Suprapubic skin (tissue), 4 donors: ENCODE measurements at regions not wholly inside any gene's neighbourhood (a gene's known extent, or its start where the extent isn't known, plus 50 kb on each side); places are given as distances from the start of the nearest gene placed in this dataset.

Experiments used
- DNase-seq, 2 donors: peaks; one replicate each; pipeline ENCODE4 v3.0.0-alpha.2; 2019; ENCODE audit warnings: low spot score in 2 of 2
- H3K27ac ChIP-seq: fragments of 200-600 bp; sonication (generic); one replicate; pipeline ENCODE4 v1.5.1; 2019
- H3K27me3 ChIP-seq: fragments of 200-600 bp; sonication (generic); one replicate; pipeline ENCODE4 v1.5.1; 2019
- H3K36me3 ChIP-seq: fragments of 200-600 bp; sonication (generic); one replicate; pipeline ENCODE4 v1.5.1; 2019
- H3K4me1 ChIP-seq: fragments of 200-600 bp; sonication (generic); one replicate; pipeline ENCODE4 v1.5.1; 2019
- H3K4me3 ChIP-seq: fragments of 200-600 bp; sonication (generic); one replicate; pipeline ENCODE4 v1.5.1; 2019; ENCODE audit warnings: mild to moderate bottlenecking
- H3K9me3 ChIP-seq: fragments of 200-600 bp; sonication (generic); one replicate; pipeline ENCODE4 v1.5.1; 2019
- EP300 ChIP-seq: sonication (generic); formaldehyde crosslinking; IDR thresholded peaks from one replicate; pipeline ENCODE4 v1.6.1; 2017; ENCODE audit warnings: antibody characterized with exemption
- POLR2A ChIP-seq, 2 donors: fragments of 450-650 bp; IDR thresholded peaks; one replicate each; pipeline ENCODE4 v1.6.1; 2017; ENCODE audit warnings: antibody characterized with exemption in 2 of 2, mild to moderate bottlenecking in 2 of 2, moderate library complexity in 2 of 2
- POLR2AphosphoS5 ChIP-seq, 3 donors: sonication (generic); formaldehyde crosslinking; IDR thresholded peaks; one replicate each; pipeline ENCODE4 v1.6.1; 2017; ENCODE audit warnings: antibody characterized with exemption in 3 of 3
- WGBS: methylation state at CpG from one replicate; pipeline ENCODE4 v1.1.5; 2018; 5-methylcytosine and 5-hydroxymethylcytosine counted together
- TF ChIP-seq, protein P1 (sequence below), 2 donors: fragments of 200-600 bp in 1 of 2; fragments of 450-650 bp in 1 of 2; sonication (generic) in 1 of 2; IDR thresholded peaks; one replicate each; pipeline ENCODE4 v1.5.1; 2016 to 2019; ENCODE audit warnings: antibody characterized with exemption in 2 of 2, mild to moderate bottlenecking in 1 of 2, moderate library complexity in 1 of 2

DNA sequence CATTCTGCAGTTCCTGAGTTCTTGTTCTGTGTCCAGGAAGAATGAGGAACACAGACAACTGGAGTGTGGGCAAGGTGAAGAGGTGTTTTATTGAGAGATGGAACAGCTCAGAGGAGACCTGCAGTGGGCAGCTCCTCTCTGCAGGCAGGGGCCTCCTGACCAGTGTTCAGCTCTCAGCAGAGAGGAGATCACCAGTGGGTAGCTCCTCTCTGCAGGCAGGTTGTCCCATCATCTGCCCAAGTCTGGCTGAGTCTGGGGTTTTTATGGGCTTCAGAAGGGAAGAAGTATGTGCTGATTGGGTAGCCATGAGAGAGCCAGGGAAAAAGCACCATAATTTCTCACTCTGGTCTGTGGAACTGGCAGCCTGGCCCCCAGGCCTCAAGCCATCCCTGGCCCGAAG lies 56.0 kb upstream of the RASGEF1B start:
- Histone ChIP-seq H3K36me3 (no peaks in the 10 kb centered on the region), H3K4me1 (no peaks in the 10 kb centered on the region), H3K9me3 (no peaks in the 10 kb centered on the region), H3K27me3 (no peaks in the 10 kb centered on the region), H3K27ac (no peak overlapping the region), H3K4me3 (no peak overlapping the region)
- no peak for TF ChIP-seq POLR2AphosphoS5 (IDR thresholded peaks at IDR 0.05)
- TF ChIP-seq, protein P1, sequence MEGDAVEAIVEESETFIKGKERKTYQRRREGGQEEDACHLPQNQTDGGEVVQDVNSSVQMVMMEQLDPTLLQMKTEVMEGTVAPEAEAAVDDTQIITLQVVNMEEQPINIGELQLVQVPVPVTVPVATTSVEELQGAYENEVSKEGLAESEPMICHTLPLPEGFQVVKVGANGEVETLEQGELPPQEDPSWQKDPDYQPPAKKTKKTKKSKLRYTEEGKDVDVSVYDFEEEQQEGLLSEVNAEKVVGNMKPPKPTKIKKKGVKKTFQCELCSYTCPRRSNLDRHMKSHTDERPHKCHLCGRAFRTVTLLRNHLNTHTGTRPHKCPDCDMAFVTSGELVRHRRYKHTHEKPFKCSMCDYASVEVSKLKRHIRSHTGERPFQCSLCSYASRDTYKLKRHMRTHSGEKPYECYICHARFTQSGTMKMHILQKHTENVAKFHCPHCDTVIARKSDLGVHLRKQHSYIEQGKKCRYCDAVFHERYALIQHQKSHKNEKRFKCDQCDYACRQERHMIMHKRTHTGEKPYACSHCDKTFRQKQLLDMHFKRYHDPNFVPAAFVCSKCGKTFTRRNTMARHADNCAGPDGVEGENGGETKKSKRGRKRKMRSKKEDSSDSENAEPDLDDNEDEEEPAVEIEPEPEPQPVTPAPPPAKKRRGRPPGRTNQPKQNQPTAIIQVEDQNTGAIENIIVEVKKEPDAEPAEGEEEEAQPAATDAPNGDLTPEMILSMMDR (IDR thresholded peaks at IDR 0.05): no peak
- TF ChIP-seq EP300: no peak
- TF ChIP-seq POLR2A (IDR thresholded peaks at IDR 0.05): no peak
- no peak for DNase-seq
- 100% methylated on average over 1 of the region's 1 CpG for WGBS

DNA sequence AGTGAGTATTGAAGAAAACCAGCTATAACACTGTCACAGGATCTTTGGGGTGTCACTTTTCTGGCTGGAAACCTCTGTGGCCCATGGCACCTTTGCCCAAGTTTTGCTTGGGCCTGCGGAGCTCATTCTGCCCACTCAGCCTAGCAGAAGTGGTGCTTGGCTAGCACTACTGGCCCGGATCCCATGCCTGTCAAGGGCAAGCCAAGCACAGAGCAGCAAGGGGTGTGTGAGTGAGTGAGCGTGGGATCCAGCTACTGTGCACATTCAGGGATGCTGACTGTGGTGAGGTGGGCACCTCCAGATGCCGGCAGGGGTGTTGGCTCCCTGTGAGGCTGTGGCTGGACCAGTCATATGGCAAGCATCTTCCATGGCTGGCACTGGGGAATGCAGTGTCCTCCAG lies 55.4 kb upstream of the RASGEF1B start:
- no peak for DNase-seq
- WGBS: 80% methylated on average over 2 of the region's 4 CpGs
- H3K27me3 ChIP-seq: no peaks in the 10 kb centered on the region

DNA sequence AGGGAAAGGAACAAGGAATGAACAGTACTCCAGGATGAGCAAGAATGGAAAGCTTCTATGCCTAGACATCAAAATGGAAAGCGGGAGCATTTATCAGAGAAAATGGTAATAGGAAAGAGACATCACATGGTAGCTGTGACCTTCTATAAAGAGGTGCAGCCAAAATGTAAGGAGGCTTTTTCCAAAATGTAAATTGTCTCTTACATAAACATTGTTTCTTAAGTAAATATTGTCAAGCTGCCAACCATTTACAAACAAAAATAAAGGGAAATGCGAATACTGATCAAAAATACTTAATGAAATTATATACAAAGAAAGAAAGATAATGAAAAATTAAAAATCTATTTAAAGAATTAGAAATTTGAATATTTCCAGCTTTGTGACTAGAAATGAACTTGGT lies 55.0 kb upstream of the RASGEF1B start:
- Histone ChIP-seq H3K36me3 (no peaks in the 10 kb centered on the region), H3K27me3 (no peaks in the 10 kb centered on the region), H3K4me1 (no peaks in the 10 kb centered on the region), H3K27ac (no peak overlapping the region), H3K9me3 (no peaks in the 10 kb centered on the region), H3K4me3 (no peak overlapping the region)
- no peak for TF ChIP-seq POLR2AphosphoS5 (IDR thresholded peaks at IDR 0.05)
- TF ChIP-seq EP300: no peak
- no peak for TF ChIP-seq POLR2A (IDR thresholded peaks at IDR 0.05)
- TF ChIP-seq, protein P1 (IDR thresholded peaks at IDR 0.05): no peak
- WGBS: 85% methylated on average over 2 of the region's 2 CpGs
- DNase-seq: no peak

More for the DNA sequence above, 55.4 kb upstream of the RASGEF1B start:
- Histone ChIP-seq H3K27ac (no peak overlapping the region), H3K4me1 (no peaks in the 10 kb centered on the region), H3K9me3 (no peaks in the 10 kb centered on the region), H3K36me3 (no peaks in the 10 kb centered on the region), H3K4me3 (no peak overlapping the region)
- no peak for TF ChIP-seq POLR2A (IDR thresholded peaks at IDR 0.05)
- TF ChIP-seq, protein P1 (IDR thresholded peaks at IDR 0.05): no peak
- TF ChIP-seq POLR2AphosphoS5 (IDR thresholded peaks at IDR 0.05): no peak
- TF ChIP-seq EP300: no peak

DNA sequence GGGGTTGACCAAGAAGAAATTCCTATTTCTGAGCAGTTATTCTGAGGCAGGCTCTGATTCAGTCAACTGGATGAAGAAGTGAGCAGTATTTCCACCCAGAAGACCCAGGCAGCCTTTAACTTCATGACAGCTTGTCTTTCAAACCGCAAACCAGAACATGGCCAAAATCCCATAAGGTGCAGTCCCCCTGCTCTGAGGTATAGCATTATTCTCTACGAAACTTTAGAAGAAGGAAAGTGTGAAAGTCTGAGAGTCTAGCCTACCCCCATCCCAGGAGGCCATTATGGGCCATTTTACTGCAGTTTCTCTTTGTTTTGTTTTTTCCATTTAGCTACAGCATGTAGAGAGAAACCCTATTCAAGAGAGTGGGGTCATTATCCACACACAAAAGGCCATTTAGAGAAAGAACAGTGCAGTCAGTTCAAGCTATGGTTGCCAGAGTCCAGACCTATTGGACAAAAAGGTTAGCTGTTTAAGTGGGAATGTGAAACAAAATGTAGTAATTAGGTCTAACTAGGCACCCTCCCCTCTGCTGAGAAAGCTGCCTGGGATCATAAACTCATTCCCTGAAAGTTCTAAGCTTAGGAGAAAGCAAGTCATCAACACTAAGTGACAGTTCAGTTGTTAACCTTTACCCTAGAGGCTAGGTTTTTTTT lies 52.1 kb upstream of the RASGEF1B start:
- no peak overlapping the region for H3K4me3 ChIP-seq
- no peak for DNase-seq

DNA sequence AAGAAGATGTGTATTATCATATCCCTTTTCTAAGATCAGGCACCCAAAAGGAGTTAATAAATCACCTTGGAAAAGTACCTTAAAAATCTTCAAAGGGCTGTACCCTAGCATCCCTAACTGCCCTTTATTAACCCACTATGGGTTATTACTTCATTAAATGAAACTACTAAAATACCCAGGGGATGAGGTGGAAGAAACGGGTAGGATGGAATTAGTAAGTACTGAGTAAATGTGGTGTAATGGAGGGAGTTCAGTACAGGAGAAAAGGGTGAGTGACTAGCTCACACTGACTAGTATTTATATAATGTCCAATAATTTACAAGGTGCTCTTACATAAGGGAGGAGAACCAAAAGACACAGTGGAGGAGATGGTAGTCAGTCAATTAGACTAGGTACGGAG lies 51.0 kb upstream of the RASGEF1B start:
- no peak for DNase-seq
- 90% methylated on average over 2 of the region's 2 CpGs for WGBS
- no peaks in the 10 kb centered on the region for H3K4me1 ChIP-seq
- no peaks in the 10 kb centered on the region for H3K27me3 ChIP-seq
- H3K4me3 ChIP-seq: no peak overlapping the region
- TF ChIP-seq POLR2AphosphoS5 (IDR thresholded peaks at IDR 0.05) (no peak), POLR2A (IDR thresholded peaks at IDR 0.05) (no peak), EP300 (no peak)
- TF ChIP-seq, protein P1 (IDR thresholded peaks at IDR 0.05): no peak
- no peak overlapping the region for H3K27ac ChIP-seq
- no peaks in the 10 kb centered on the region for H3K9me3 ChIP-seq
- H3K36me3 ChIP-seq: no peaks in the 10 kb centered on the region

More for the DNA sequence above, 52.1 kb upstream of the RASGEF1B start:
- 98% methylated on average over 2 of the region's 2 CpGs for WGBS
- no peaks in the 10 kb centered on the region for H3K27me3 ChIP-seq
- no peaks in the 10 kb centered on the region for H3K4me1 ChIP-seq
- no peak overlapping the region for H3K27ac ChIP-seq
- no peak for TF ChIP-seq EP300
- TF ChIP-seq POLR2A (IDR thresholded peaks at IDR 0.05): no peak
- TF ChIP-seq POLR2AphosphoS5 (IDR thresholded peaks at IDR 0.05): no peak
- TF ChIP-seq, protein P1 (IDR thresholded peaks at IDR 0.05): no peak
- no peaks in the 10 kb centered on the region for H3K9me3 ChIP-seq
- no peaks in the 10 kb centered on the region for H3K36me3 ChIP-seq
